Muscle of leg (tissue), 3 donors: ENCODE measurements at regions not wholly inside any gene's neighbourhood (a gene's known extent, or its start where the extent isn't known, plus 50 kb on each side); places are given as distances from the start of the nearest gene placed in this dataset.
A peak's percentile ranks its signal among the peaks of the same experiment; 100 is the strongest.

Experiments
- DNase-seq: peaks from one replicate; pipeline ENCODE4 v3.0.0; 2013
- H3K27ac ChIP-seq: one replicate; pipeline ENCODE4 v1.5.1; 2013; ENCODE audit warnings: mild to moderate bottlenecking, low read length, control low read depth
- H3K27me3 ChIP-seq: one replicate; pipeline ENCODE4 v1.6.1; 2013; ENCODE audit warnings: low read length; ENCODE audit not compliant: control insufficient read depth, insufficient read depth
- H3K36me3 ChIP-seq: one replicate; pipeline ENCODE4 v1.6.1; 2013; ENCODE audit warnings: low read length; ENCODE audit not compliant: control insufficient read depth, insufficient read depth
- H3K4me1 ChIP-seq: one replicate; pipeline ENCODE4 v1.6.1; 2013; ENCODE audit warnings: low read length; ENCODE audit not compliant: control insufficient read depth, insufficient read depth
- H3K4me3 ChIP-seq: one replicate; pipeline ENCODE4 v1.5.1; 2013; ENCODE audit warnings: low read length, control low read depth
- H3K9me3 ChIP-seq: replicated peaks from 2 replicates; pipeline ENCODE4 v1.6.1; 2013; ENCODE audit warnings: low read depth, low read length; ENCODE audit not compliant: control insufficient read depth
- WGBS: methylation state at CpG from one replicate; pipeline ENCODE4 v1.1.5; 2013; ENCODE audit warnings: missing lambda C conversion rate; ENCODE audit not compliant: insufficient coverage; 5-methylcytosine and 5-hydroxymethylcytosine counted together

- no peak overlapping the region for H3K4me3 ChIP-seq
- H3K36me3 ChIP-seq, result no peaks in the 10 kb centered on the region
- 86% methylated on average over 16 of the region's 21 CpGs for WGBS
- H3K27me3 ChIP-seq, result peaks cover 57% of the 10 kb centered on the region
- peaks cover 7% of the 10 kb centered on the region for H3K4me1 ChIP-seq
- DNase-seq, result no peak
- H3K27ac ChIP-seq, result no peak overlapping the region
- peaks cover 8% of the 10 kb centered on the region for H3K9me3 ChIP-seq
Observed at GRCh38 chr16:87133112-87133850, 183.9 kb downstream of the C16orf95 start.

- no peak overlapping the region for H3K27ac ChIP-seq
- H3K27me3 ChIP-seq, result peaks cover 53% of the 10 kb centered on the region
- WGBS, result 90% methylated on average over 10 of the region's 17 CpGs
- no peak for DNase-seq
- no peak overlapping the region for H3K4me3 ChIP-seq
- peaks cover 7% of the 10 kb centered on the region for H3K4me1 ChIP-seq
- H3K9me3 ChIP-seq, result peaks cover 5% of the 10 kb centered on the region
- H3K36me3 ChIP-seq, result no peaks in the 10 kb centered on the region
Observed at GRCh38 chr16:87133966-87134627, 183.1 kb downstream of the C16orf95 start.

- Histone ChIP-seq H3K4me3 (no peak overlapping the region), H3K27me3 (peaks cover 50% of the 10 kb centered on the region), H3K9me3 (peaks cover 3% of the 10 kb centered on the region), H3K27ac (no peak overlapping the region), H3K36me3 (no peaks in the 10 kb centered on the region), H3K4me1 (peaks cover 7% of the 10 kb centered on the region)
- DNase-seq, result no peak
- WGBS, result 95% methylated on average over 4 of the region's 7 CpGs
Observed at GRCh38 chr16:87134628-87134995, 182.6 kb downstream of the C16orf95 start.

- WGBS, result 91% methylated on average over 6 of the region's 9 CpGs
Observed at GRCh38 chr16:87135246-87136030, 181.8 kb downstream of the C16orf95 start.

GRCh38 chr16:87138316-87138715, 178.9 kb downstream of the C16orf95 start:
- H3K27me3 ChIP-seq, result peaks cover 34% of the 10 kb centered on the region
- 87% methylated on average over 3 of the region's 4 CpGs for WGBS
- H3K4me1 ChIP-seq, result no peaks in the 10 kb centered on the region
- H3K36me3 ChIP-seq, result no peaks in the 10 kb centered on the region
- no peak overlapping the region for H3K4me3 ChIP-seq
- DNase-seq, result no peak
- no peak overlapping the region for H3K27ac ChIP-seq
- H3K9me3 ChIP-seq, result peaks cover 2% of the 10 kb centered on the region

More at GRCh38 chr16:87135246-87136030, 181.8 kb downstream of the C16orf95 start:
- Histone ChIP-seq H3K27ac (no peak overlapping the region), H3K9me3 (peaks cover 6% of the 10 kb centered on the region), H3K4me3 (no peak overlapping the region), H3K27me3 (peaks cover 51% of the 10 kb centered on the region), H3K36me3 (no peaks in the 10 kb centered on the region), H3K4me1 (peaks cover 5% of the 10 kb centered on the region)
- DNase-seq, result no peak

GRCh38 chr16:87138738-87139267, 178.4 kb downstream of the C16orf95 start:
- H3K4me1 ChIP-seq, result no peaks in the 10 kb centered on the region
- H3K36me3 ChIP-seq, result no peaks in the 10 kb centered on the region
- WGBS, result 85% methylated on average over 8 of the region's 13 CpGs
- no peak overlapping the region for H3K4me3 ChIP-seq
- DNase-seq, result no peak
- H3K27me3 ChIP-seq, result peaks cover 34% of the 10 kb centered on the region
- H3K27ac ChIP-seq, result no peak overlapping the region
- H3K9me3 ChIP-seq, result peaks cover 2% of the 10 kb centered on the region

GRCh38 chr16:87140211-87141200, 176.7 kb downstream of the C16orf95 start:
- H3K4me1 ChIP-seq, result no peaks in the 10 kb centered on the region
- H3K27ac ChIP-seq, result no peak overlapping the region
- peaks cover 2% of the 10 kb centered on the region for H3K9me3 ChIP-seq
- H3K27me3 ChIP-seq, result peaks cover 21% of the 10 kb centered on the region
- peak; percentile 53 for DNase-seq
- H3K4me3 ChIP-seq, result no peak overlapping the region
- no peaks in the 10 kb centered on the region for H3K36me3 ChIP-seq
- whole genome bisulfite sequencing, result 85% methylated on average over 21 of the region's 39 CpGs

GRCh38 chr16:87141402-87141801, 175.8 kb downstream of the C16orf95 start:
- no peak overlapping the region for H3K4me3 ChIP-seq
- H3K9me3 ChIP-seq, result peaks cover 2% of the 10 kb centered on the region
- WGBS, result 33% methylated on average over 2 of the region's 5 CpGs
- peaks cover 22% of the 10 kb centered on the region for H3K27me3 ChIP-seq
- H3K27ac ChIP-seq, result no peak overlapping the region
- H3K4me1 ChIP-seq, result no peaks in the 10 kb centered on the region
- H3K36me3 ChIP-seq, result no peaks in the 10 kb centered on the region
- no peak for DNase-seq

- Histone ChIP-seq H3K27me3 (peaks cover 26% of the 10 kb centered on the region), H3K4me1 (no peaks in the 10 kb centered on the region), H3K4me3 (no peak overlapping the region), H3K9me3 (peaks cover 2% of the 10 kb centered on the region), H3K27ac (no peak overlapping the region), H3K36me3 (no peaks in the 10 kb centered on the region)
- 90% methylated on average over 15 of the region's 15 CpGs for whole genome bisulfite sequencing
- DNase-seq, result no peak
Observed at GRCh38 chr16:87143661-87144121, 173.5 kb downstream of the C16orf95 start.
